K562 (cell line): ENCODE measurements at regions not wholly inside any gene's neighbourhood (a gene's known extent, or its start where the extent isn't known, plus 50 kb on each side); places are given as distances from the start of the nearest gene placed in this dataset.

ENCODE experiments used
- ATAC-seq: fragments of 200-7000 bp; cut with Tn5 transposase; 3 replicates; pipeline ENCODE4 v1.9.1; 2020; ENCODE audit warnings: moderate library complexity
- BruUV-seq: library from RNA; stranded (reverse); fragments of 400-500 nt; replicated peaks from 2 replicates; lab custom pipeline; 2021; lab: Mats Ljungman, UMichigan
- CTCF ChIA-PET: fragments of 300-600 bp; formaldehyde crosslinking; extraction: SDS; loops from one replicate; lab custom pipeline; 2021; ENCODE audit warnings: low intra/inter-chr PET ratio; lab: Yijun Ruan, JAX
- POLR2A ChIA-PET: fragments of 300-600, 350-650 bp; sonication (Branson Sonifier 250); formaldehyde crosslinking; extraction: SDS; loops from one replicate; lab custom pipeline; 2021; ENCODE audit warnings: antibody characterized with exemption, inconsistent platforms; lab: Yijun Ruan, JAX
- DNase-seq, 4 experiments: peaks; one replicate each; pipeline versions ENCODE4 v3.0.0 to v3.0.0-alpha.2; 2011 to 2018; ENCODE audit warnings: low spot score in 3 of 4, mixed read lengths in 3 of 4; ENCODE audit errors: extremely low read depth in 1 of 4
- FAIRE-seq: peaks from 2 replicates; lab custom pipeline; 2011; peaks lifted over from hg19 to GRCh38; lab: Jason Lieb, UNC
- H2AFZ ChIP-seq: 2 replicates; pipeline ENCODE4 v1.6.0; 2011; ENCODE audit warnings: low read depth, low read length, control low read depth, inconsistent platforms
- H3K27ac ChIP-seq: fragments of 200-600 bp; 3 replicates; pipeline ENCODE4 v1.8.0; 2011; ENCODE audit warnings: low read depth, mild to moderate bottlenecking, control low read depth, inconsistent platforms, low read length, moderate library complexity, mixed read lengths; ENCODE audit errors: extremely low read depth
- H3K27me3 ChIP-seq, 2 experiments: fragments of 300-600 bp in 1 of 2; 2 replicates in 1 of 2; 3 replicates in 1 of 2; pipeline versions ENCODE4 v1.6.0 to v1.8.0; 2011; ENCODE audit warnings: inconsistent platforms in 2 of 2, low read length in 2 of 2, mild to moderate bottlenecking in 1 of 2, mixed read lengths in 1 of 2, moderate library complexity in 1 of 2; ENCODE audit not compliant: control insufficient read depth in 2 of 2, insufficient read depth in 2 of 2
- H3K36me3 ChIP-seq: fragments of 300-600 bp; 3 replicates; pipeline ENCODE4 v1.8.0; 2011; ENCODE audit warnings: mild to moderate bottlenecking, low read length, inconsistent platforms; ENCODE audit not compliant: control insufficient read depth, insufficient read depth
- H3K4me1 ChIP-seq, 2 experiments: fragments of 200-600 bp in 1 of 2; replicated peaks in 1 of 2; 2 replicates in 1 of 2; 3 replicates in 1 of 2; pipeline versions ENCODE4 v1.5.1 to v1.8.0; 2011; ENCODE audit warnings: inconsistent platforms in 2 of 2, low read length in 2 of 2, mild to moderate bottlenecking in 1 of 2, mixed read lengths in 1 of 2, moderate library complexity in 1 of 2; ENCODE audit not compliant: control insufficient read depth in 2 of 2, insufficient read depth in 2 of 2
- H3K4me2 ChIP-seq: 2 replicates; pipeline ENCODE4 v1.6.1; 2011; ENCODE audit warnings: low read length, control low read depth, inconsistent platforms, mixed read lengths; ENCODE audit not compliant: insufficient read depth
- H3K4me3 ChIP-seq: fragments of 200-600 bp; sonication (generic), shearing (Covaris generic); 2 replicates; pipeline ENCODE4 v1.5.1; 2016; ENCODE audit warnings: control low read depth, inconsistent platforms
- H3K79me2 ChIP-seq: fragments of 200-600 bp; 3 replicates; pipeline ENCODE4 v1.8.0; 2011; ENCODE audit warnings: low read length, inconsistent platforms; ENCODE audit not compliant: control insufficient read depth, insufficient read depth
- H3K9ac ChIP-seq, 2 experiments: 2 replicates each; pipeline versions ENCODE4 v1.6.0 to v1.6.1; 2011; ENCODE audit warnings: low read depth in 2 of 2, low read length in 2 of 2, control low read depth in 1 of 2, inconsistent platforms in 1 of 2, mild to moderate bottlenecking in 1 of 2, mixed read lengths in 1 of 2; ENCODE audit not compliant: insufficient read depth in 1 of 2
- H3K9me1 ChIP-seq: one replicate; pipeline ENCODE4 v1.6.0; 2011; ENCODE audit warnings: inconsistent platforms, mild to moderate bottlenecking, low read length, moderate library complexity; ENCODE audit not compliant: control insufficient read depth, insufficient read depth
- H3K9me3 ChIP-seq: replicated peaks from 2 replicates; pipeline ENCODE4 v1.5.1; 2011; ENCODE audit warnings: low read depth, low read length, inconsistent platforms; ENCODE audit not compliant: control insufficient read depth, insufficient read depth
- H4K20me1 ChIP-seq: replicated peaks from 2 replicates; pipeline ENCODE4 v1.6.1; 2011; ENCODE audit warnings: low read length, inconsistent platforms, mixed read lengths; ENCODE audit not compliant: control insufficient read depth, insufficient read depth
- HDAC6 ChIP-seq: IDR thresholded peaks from 2 replicates; pipeline ENCODE4 v1.6.1; 2012; ENCODE audit warnings: low read depth, mild to moderate bottlenecking, control low read depth, inconsistent platforms, low read length, moderate library complexity
- MCM5 ChIP-seq: fragments of 450-650 bp; IDR thresholded peaks from 2 replicates; pipeline ENCODE4 v1.6.1; 2016; ENCODE audit warnings: low read depth
- RAD21 ChIP-seq, 2 experiments: fragments of 250-450 bp in 1 of 2; fragments of 450-650 bp in 1 of 2; sonication (Bioruptor Pico) in 1 of 2; formaldehyde crosslinking in 1 of 2; IDR thresholded peaks in 1 of 2; conservative IDR thresholded peaks in 1 of 2; 2 replicates each; pipeline versions ENCODE4 v1.4.0 to v1.8.0; 2020 to 2022; ENCODE audit warnings: mild to moderate bottlenecking in 2 of 2, moderate library complexity in 1 of 2
- WGBS: fragments of 100-300 bp; shearing (Covaris generic); methylation state at CpG from one replicate; pipeline ENCODE4 v1.1.6; 2016; ENCODE audit warnings: low coverage, mixed read lengths; ENCODE audit not compliant: insufficient coverage; ENCODE audit errors: missing lambda C conversion rate; 5-methylcytosine and 5-hydroxymethylcytosine counted together
- in situ Hi-C: fragments of 300-500 bp; cut with MboI; formaldehyde crosslinking; loops from 4 replicates; pipeline ENCODE4 v1.15.0; 2018; ENCODE audit warnings: inconsistent platforms, mixed read lengths
- intact Hi-C: fragments of 100-400 bp; cut with micrococcal nuclease; formaldehyde crosslinking; loops from 2 replicates; pipeline ENCODE4 v1.14.2; 2022
- TF ChIP-seq, protein P1 (sequence below), 3 experiments: IDR thresholded peaks in 2 of 3; conservative IDR thresholded peaks in 1 of 3; 2 replicates each; pipeline ENCODE4 v1.5.1; 2011 to 2012; ENCODE audit warnings: low read length in 3 of 3, mild to moderate bottlenecking in 3 of 3, control low read depth in 2 of 3, improper control_type of control experiment in 1 of 3, inconsistent platforms in 1 of 3, low read depth in 1 of 3, mixed read lengths in 1 of 3, moderate library complexity in 1 of 3; ENCODE audit not compliant: insufficient read depth in 2 of 3

DNA sequence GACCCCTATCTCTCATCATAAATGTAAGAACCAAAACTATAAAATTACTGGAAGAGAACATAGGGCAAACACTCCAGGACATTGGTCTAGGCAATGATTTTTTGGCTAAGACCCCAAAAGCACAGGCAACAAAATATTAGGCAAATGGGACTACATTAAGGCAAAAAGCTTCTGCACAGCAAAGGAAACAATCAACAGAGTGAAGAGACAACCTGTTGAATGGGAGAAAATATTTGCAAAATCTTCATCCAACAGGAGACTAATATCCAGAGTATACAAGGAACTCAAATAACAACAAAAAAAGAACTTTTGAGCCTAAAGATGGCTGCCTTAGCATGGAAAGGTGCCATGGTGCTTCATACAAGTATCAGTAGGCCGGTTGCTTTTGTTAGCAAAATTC is 111.1 kb upstream of the FMR1 start (continued):
- TF ChIP-seq HDAC6 = no peak

DNA sequence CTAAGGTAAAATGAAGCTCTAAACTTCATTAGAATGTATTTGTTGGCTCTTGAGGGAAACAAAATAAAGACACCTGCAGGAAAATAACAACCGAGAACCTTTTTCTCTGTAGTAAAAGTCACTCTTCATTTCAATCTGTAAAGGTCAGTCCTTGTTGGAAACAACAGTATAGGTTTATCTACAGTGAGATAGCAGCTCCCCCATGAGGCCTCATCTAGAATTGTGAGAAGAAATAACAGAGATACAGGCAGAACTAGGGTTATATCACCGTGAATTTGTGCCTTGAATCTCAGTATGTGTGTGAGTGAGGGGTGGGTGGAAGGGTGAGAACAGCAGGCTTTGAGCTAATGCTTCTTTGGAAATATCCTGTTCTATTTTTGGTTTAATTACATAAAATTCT is 107.8 kb upstream of the FMR1 start:
- no peak overlapping the region for H3K27ac ChIP-seq
- H3K4me1 ChIP-seq = no peaks in the 10 kb centered on the region
- FAIRE-seq (no peak), DNase-seq (peak in 2 of 4 experiments; percentile 4 to 5), ATAC-seq (no peak)
- H3K4me3 ChIP-seq = no peak overlapping the region
- no peak overlapping the region for H3K4me2 ChIP-seq
- POLR2A ChIA-PET = no interaction called here
- intact Hi-C loops = no loop called here
- CTCF ChIA-PET = no interaction called here
- H3K9ac ChIP-seq = no peak overlapping the region
- H2AFZ ChIP-seq = no peak overlapping the region
- no peaks in the 10 kb centered on the region for H3K36me3 ChIP-seq
- WGBS = 0% methylated on average over 1 of the region's 2 CpGs
- no TSS peak for BruUV-seq
- no peaks in the 10 kb centered on the region for H3K9me3 ChIP-seq
- H3K9me1 ChIP-seq = no peaks in the 10 kb centered on the region
- in situ Hi-C loops = no loop called here
- H3K27me3 ChIP-seq = no peaks in the 10 kb centered on the region
- TF ChIP-seq MCM5 (no peak), RAD21 (CRISPR knock-in tag; conservative IDR thresholded peaks at IDR 0.05 in 1 of 2, IDR thresholded peaks at IDR 0.05 in 1 of 2) (peak; percentile 44 to 46)
- TF ChIP-seq, protein P1, sequence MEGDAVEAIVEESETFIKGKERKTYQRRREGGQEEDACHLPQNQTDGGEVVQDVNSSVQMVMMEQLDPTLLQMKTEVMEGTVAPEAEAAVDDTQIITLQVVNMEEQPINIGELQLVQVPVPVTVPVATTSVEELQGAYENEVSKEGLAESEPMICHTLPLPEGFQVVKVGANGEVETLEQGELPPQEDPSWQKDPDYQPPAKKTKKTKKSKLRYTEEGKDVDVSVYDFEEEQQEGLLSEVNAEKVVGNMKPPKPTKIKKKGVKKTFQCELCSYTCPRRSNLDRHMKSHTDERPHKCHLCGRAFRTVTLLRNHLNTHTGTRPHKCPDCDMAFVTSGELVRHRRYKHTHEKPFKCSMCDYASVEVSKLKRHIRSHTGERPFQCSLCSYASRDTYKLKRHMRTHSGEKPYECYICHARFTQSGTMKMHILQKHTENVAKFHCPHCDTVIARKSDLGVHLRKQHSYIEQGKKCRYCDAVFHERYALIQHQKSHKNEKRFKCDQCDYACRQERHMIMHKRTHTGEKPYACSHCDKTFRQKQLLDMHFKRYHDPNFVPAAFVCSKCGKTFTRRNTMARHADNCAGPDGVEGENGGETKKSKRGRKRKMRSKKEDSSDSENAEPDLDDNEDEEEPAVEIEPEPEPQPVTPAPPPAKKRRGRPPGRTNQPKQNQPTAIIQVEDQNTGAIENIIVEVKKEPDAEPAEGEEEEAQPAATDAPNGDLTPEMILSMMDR (IDR thresholded peaks at IDR 0.05 in 2 of 3, conservative IDR thresholded peaks at IDR 0.05 in 1 of 3; ENCODE audit: insufficient read depth in 2 of 3, low read depth in 1 of 3, low read length in 3 of 3) = peak in 1 of 3 experiments; percentile 17; a peak in 2 of 6 replicates
- no peaks in the 10 kb centered on the region for H4K20me1 ChIP-seq
- no peaks in the 10 kb centered on the region for H3K79me2 ChIP-seq
